Hematopoietic multipotent progenitor cell treated with erythropoietin and hydrocortisone succinate and interleukin-3 and kit ligand, for 8 days (in vitro differentiated cells): ENCODE measurements at regions not wholly inside any gene's neighbourhood (a gene's known extent, or its start where the extent isn't known, plus 50 kb on each side); places are given as distances from the start of the nearest gene placed in this dataset.
A peak's percentile ranks its signal among the peaks of the same experiment; 100 is the strongest.
"Not testable (repeated sequence)": the region's sequence is repeated elsewhere in the genome, so short reads cannot be mapped to it uniquely, and the experiment has no call there.

Experiments used
- DNase-seq: peaks from one replicate; pipeline ENCODE4 v3.0.0-alpha.2; 2015

DNA sequence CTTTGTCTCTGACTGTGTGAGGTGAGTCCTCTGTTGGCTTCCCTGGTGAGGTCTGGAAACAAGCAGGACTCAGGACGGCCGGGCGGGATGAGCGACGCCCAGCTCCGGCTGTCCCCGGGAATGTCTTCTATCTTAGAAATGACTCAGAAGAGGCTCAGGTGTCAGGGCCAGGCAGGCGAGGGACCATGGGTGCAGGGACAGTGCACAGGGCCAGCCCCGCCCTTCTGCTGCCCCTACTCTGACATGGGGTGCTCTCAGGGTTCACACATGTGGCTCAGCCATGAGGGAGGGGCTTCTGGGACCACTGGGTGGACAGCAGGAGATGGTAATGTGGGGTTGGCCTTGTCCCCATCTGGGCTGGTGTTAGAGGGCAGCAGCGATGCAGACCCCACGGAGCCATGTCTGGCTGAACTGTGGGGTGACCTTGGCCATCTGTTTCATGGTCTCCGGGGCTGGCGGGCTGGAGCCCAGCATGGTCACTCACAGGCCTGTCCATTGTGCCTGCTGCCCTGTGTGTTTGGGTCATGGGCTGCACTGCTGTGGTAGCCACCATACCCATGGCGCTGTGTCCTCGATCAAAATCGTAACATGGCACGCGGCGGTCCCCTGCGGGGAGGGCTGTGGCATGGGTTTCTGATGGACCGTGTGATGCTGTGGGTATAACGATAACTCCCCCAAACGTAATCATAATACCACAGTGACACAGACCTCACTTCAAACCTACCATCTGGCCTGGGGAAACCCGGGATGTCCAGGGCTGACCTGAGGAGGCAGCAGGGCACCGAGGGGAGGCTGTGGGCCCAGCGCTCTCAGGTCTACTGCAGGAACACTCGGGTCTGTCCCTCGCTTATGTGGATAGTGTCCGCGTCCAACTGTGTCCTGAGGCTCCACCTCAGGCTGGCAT lies 368.8 kb downstream of the TMEM121 start:
- DNase-seq: no peak

DNA sequence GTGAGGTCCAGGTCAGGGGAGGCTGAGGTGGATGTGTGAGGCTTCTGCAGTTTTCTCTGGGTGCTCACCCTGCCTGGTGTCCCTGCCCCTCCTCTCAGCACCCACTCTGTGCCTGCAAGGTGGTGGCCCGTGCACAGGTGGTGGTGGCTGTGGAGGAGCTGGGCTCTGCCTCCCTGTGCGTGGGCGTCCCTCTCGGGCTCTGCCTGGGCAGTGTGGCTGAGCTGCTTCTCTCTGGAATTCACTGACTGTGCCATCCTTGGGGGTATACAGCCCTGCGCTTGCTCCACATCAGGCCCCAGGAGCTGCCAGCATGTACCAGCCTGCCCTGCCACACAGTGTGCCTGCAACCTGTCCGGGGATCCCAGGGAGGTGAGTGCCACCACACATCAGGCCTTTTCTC lies 369.8 kb downstream of the TMEM121 start:
- not testable (repeated sequence) for DNase-seq

DNA sequence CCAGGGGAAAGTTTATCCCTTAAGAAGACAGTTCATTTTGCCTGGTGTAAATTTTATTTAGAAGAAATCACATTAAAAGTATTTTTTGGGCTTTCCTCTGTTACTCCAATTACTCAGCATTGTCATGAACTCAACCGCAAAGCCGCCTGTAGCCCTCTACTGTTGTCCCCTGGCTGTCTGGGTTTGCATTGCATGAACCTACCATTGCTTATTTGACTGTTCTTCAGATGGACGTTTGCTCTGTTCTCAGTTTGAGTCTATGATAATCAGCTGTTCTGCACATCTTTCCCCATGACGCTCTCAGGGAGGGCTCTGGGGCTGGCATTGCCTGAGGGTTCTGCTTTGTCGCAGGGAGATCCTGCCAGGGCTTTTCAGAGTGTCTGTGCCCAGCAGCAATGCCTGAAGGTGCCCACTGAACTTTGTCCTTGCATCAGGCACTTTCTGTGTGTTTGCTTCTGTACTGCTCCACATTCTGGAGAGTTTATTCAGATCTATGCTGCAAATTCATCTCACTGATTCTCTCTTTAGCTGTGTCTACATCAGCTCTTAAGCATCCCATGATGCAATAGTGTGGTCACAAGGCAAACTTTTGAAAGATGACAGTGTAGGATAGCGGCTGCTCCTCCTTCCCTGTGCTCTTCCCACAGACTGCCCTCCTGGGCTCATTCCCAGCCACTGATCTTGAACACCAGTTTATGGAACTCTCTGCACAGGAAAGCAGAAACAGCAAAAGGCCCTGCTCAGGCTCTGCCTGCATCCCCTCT lies 370.8 kb downstream of the TMEM121 start:
- peak; percentile 57 for DNase-seq

DNA sequence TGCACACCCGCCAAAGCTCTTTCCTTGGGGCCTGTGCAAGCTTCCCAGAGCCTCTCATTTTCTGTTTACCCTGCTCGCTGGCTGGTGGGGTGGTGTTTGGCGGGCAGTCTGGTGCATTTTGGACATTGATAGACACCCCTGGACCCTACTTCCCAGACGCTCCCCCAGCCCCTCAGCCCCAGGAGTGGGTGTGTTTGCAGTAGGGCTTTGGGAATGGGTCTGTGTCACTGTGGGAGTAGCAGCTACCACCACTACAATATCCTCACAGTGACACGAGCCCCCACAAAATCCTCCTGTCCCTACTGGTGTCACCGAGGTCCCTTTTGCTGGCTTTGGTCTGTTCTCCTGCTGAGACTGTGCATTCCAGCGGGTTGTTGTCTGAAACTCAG lies 371.3 kb downstream of the TMEM121 start:
- DNase-seq: no peak

DNA sequence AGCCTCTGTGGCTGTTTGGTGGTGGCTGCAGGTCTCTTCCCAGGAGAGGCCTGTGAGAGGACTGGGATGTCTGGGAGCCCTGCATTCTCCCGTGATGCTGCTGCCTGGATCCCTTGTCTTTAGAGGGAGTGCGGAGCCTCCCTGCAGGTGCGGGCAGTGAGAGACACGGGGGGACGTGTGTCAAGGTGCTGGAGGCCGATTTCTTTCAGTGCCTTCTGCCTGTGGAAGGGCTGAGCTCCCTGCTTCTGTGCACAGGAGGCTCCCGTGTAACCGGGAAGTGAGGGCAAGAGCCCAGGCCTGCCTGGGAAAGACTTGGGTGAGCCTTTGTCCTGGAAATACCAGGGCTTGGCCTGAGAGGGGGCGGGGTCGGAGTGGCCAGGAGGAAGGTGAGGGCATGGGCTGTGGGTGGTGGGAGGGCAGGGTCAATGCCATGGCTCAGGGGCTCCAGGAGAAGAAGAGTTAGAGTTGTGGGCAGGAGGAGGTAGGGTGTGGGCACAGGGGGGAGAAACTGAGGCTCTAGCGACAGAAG lies 372.2 kb downstream of the TMEM121 start:
- DNase-seq: no peak

DNA sequence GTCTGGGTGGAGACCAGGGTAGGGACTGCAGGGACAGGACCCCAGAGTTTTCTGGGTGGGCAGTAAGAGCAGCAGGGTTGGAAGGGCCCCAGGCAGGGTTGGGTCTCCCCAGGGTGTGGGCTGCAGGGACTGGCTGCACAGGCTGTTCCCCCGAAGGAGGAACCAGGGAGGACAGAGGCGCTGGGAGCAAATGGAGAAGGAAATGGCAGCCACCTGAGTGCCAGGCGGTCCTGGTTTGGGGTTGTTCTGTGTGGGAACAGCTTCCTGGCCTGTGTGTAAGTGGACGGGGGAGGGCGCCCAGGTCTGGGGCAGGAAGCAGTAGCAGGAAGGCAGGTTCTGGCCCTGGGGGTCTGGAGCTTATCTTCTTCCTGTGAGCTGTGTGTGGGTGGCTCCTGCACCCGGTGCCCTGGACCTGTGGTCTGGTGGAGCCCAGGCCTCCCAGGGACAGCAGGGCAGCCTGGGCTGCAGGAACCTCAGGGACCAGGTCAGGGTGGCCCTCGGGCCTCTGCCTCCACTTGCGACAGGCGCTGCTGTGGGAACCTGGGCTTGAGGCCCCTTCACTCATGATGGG lies 372.8 kb downstream of the TMEM121 start:
- peak; percentile 48 for DNase-seq

DNA sequence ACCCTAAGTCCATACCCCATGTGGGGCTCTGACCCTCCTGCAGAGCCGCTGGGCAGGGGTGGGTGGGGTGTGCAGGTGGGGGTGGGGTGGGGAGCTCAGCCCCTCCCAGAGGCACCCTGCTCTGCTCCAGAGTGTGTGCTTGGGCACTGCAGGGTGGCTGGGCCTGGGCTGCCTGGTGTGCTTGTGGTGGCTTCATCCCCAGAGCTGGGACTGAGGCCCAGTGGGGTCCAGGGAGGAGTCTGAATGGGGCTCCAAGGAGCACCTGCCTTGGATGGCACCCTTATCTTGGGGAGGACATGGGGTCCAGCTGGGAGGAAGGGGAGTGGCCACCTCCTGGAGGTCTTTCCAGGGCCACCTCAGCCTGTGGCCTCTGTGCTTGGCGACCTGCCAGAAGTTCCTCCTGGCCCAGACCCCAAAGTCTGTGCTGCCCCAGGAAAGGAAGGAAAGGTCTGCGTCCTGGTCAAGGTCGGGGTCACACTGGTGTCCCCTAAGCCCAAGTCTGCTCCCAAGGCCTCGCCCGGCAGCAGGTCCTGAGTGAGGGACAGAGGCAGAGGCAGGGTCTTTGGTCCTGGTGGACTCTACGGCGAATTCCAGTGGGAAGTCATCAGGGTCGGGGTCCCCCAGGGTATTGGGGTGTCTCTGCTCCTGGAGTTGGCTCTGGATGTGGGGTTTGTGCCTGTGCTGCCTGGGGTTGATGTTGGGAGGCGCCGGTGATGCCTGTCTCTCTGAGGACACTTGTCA lies 373.4 kb downstream of the TMEM121 start:
- no peak for DNase-seq

DNA sequence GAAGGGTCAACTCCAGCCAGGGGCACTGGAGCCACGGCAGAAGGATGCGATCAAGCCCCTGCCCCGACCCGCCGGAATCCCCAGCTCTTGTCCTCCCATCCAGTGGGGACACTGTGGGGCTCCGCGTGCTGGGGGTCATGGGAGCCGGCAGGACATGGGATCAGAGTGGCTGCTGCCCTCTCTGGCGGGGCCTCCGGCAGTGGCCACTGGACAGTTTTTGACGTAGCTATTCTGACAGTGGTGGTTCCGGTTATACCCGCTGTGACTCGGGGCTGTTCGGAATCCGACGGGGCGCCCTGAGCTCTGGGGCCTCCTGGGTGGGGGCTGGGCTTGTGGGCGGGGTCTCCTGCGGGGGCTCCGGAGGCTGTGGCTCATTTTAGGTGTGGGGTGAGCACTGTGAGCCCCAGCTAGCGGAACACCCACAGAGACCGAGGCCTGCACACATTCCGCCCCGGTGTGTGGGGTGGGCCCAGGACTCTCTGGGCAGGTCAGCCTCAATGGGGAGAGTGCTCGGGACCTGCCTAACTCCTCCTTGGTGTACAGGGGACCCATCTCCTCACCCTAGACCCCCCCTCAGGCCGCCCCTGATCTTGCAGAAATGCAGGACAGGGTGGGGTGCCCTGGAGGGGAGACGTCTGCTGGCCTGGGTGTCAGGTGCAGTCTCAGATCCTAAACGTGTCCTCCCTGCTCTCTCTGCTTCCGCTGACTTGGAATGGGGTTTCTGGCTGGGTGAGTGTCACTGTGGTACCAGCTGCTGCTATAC lies 374.2 kb downstream of the TMEM121 start:
- no peak for DNase-seq

DNA sequence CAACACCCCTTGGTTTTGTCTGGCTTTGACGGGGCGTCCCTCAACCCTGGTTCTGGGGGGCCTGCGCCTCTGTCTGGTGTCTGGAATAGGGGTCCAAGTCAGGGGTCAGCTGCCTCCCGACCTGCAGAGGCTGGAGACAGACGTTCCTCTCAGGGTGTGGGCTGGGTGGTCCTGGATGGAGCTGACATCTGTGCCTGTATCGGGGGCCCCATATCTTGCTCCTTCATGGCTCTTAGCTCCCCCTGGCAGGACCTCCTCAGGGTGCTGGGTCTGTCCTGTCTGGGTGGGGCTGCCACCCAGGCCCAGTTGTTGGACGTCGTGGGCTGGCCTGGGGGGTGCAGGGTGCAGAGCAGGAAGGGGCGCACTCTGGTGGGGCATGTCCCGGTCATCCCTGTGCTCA lies 374.8 kb downstream of the TMEM121 start:
- DNase-seq: no peak

DNA sequence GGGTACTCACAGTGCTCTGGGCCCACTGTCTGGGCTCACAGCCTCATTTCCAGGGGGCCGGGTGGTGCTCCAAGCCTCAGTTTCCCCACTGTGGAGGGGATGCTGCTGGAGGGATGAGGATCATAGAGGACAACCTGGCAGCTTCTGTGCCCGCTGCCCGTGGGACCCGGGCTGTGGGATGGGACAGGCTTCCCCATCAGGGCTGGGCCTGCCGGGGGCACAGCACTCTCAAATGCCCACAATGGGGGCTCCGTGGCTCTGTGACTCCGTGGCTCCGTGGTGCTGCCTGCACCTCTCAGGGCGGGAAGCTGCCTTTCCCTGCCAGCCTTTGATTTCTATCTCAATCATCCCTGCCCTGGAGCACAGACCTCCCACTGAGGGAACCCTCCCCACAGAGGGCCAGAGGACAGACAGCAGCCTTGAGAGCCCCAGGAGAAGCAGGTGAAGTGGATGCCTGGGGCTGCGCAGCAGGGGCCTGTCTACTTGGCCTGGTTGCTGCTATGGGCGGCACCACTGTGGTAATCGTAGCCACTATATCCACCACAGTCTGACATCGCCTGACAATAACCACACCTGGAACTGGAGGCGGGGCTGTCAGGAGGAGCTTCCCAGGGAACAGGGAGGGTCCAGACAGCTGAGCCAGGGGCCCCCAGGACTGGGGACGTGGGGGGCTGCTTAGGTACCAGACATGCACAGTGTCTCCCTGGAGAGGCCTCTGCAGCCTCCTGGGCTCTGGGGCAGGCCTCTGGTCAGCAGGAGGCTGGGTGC lies 375.9 kb downstream of the TMEM121 start:
- no peak for DNase-seq

DNA sequence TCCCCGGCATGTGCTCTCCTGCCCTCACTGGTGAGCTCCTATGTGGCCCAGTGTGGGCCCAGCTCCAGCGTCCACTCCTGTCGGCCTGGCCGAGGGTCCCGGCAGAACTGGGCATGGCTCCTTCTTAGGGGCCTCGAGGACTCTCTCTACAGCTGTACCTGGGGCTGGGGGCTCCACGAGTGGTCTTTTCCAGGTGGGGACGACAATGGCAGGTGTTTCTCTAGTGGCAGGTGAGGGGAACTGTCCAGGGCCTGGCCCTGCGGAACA lies 376.4 kb downstream of the TMEM121 start:
- not testable (repeated sequence) for DNase-seq

DNA sequence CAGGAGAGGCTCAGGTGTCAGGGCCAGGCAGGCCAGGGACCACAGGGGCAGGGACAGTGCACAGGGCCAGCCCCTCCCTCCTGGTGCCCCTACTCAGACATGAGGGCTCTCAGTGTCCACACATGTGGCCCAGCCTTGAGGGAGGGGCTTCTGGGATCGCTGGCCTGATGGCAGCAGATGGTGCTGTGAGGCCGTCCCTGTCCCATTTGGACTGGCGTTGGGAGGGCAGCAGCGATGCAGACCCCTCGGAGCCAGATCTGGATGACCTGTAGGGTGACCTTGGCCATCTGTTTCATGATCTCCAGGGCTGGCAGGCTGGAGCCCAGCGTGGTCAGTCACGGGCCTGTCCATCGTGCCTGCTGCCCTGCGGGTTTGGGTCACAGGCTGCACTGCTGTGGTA lies 377.6 kb downstream of the TMEM121 start:
- DNase-seq: no peak

DNA sequence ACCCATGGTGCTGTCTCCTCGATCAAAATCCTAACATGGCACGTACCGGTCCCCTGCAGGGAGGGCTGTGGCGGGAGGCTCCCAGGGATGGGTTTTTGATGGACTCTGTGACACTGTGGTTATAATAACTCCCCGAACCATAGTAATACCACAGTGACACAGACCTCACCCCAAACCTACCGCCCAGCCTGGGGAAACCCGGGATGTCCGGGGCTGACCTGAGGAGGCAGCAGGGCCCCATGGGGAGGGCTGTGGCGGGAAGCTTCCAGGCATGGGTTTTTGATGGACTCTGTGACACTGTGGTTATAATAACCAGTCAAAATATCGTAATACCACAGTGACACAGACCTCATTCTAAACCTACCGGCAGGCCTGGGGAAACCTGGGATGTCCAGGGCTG lies 378.0 kb downstream of the TMEM121 start:
- DNase-seq: no peak

DNA sequence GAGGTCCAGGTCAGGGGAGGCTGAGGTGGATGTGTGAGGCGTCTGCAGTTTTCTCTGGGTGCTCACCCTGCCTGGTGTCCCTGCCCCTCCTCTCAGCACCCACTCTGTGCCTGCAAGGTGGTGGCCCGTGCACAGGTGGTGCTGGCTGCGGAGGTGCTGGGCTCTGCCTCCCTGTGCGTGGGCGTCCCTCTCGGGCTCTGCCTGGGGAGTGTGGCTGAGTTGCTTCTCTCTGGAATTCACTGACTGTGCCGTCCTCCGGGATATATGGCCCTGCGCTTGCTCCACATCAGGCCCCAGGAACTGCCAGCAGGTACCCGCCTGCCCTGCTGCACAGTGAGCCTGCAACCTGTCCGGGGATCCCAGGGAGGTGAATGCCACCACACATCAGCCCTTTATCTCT lies 379.1 kb downstream of the TMEM121 start:
- DNase-seq: no peak

DNA sequence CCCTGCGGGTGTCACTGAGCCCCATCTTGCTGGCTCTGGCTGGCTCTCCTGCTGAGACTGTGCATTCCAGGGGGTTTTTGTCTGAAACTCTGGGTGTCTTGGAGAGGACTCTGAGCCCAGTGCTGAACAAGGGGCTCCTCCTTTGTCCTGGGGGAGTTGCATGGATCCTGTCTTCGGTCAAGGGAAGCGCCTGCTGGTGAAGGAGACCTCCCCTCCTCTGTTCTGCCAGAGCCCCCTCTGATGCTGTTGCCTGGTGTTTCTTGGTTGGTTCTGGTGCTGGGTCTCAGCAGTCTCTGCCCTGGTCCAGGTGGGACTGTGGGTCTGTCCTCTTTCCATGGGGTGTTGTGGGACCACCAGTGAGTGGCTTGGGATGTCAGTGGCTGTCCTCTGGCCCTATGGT lies 380.9 kb downstream of the TMEM121 start:
- no peak for DNase-seq

DNA sequence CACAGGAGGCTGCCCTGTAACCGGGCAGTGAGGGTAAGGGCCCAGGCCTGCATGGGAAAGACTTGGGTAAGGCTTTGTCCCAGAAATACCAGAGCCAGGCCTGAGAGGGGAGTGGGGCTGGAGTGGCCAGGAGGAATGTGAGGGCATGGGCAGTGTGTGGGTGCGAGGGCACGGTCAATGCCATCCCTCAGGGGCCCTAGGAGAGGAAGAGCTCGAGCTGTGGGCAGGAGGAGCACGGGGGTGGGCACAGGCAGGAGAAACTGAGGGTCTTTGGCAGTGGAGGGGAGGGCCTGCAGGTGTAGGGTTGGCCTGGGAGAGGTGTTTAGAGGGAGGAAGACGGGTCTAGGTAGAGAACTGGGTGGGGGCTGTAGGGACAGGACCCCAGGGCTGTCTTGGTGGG lies 381.6 kb downstream of the TMEM121 start:
- DNase-seq: no peak

DNA sequence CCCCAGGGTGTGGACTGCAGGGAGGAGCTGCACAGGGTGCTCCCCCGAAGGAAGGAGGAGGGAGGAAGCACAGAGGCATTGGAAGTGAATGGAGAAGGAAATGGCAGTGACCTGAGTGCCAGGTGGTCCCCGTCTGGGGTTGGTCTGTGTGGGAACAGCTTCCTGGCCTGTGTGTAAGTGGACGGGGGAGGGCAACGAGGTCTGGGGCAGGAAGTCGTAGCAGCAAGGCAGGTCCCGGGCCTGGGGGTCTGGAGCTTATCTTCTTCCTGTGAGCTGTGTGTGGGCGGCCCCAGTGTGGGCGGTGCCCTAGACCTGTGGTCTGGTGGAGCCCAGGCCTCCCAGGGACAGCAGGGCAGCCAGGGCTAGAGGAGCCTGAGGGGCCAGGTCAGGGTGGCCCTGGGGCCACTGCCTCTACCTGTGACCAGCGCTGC lies 382.1 kb downstream of the TMEM121 start:
- peak; percentile 91 for DNase-seq

DNA sequence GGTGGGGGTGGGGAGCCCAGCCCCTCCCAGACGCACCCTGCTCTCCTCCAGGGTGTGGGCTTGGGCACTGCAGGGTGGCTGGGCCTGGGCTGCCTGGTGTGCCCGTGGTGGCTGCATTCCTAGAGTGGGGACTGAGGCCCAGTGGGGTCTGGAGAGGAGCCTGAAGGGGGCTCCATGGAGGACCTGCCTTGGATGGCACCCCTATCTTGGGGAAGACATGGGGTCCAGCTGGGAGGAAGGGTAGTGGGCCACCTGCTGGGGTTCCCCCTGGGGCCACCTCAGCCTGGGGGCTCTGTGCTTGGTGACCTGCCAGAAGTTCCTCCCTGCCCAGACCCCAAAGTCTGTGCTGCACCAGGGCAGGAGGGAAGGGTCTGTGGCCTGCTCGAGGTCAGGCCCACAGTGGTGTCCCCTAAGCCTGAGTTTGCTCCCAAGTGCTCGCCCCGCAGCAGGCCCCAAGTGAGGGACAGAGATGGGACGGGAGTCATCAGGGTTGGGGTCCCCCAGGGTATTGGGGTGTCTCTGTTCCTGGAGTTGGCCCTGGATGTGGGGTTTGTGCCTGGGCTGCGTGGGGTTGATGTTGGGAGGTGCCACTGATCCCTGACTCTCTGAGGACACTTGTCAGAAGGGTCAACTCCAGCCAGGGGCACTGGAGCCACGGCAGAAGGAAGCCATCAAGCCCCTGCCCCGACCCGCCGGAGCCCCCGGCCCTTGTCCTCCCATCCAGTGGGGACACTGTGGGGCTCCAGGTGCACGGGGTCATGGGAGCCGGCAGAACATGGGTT lies 382.9 kb downstream of the TMEM121 start:
- DNase-seq: no peak

DNA sequence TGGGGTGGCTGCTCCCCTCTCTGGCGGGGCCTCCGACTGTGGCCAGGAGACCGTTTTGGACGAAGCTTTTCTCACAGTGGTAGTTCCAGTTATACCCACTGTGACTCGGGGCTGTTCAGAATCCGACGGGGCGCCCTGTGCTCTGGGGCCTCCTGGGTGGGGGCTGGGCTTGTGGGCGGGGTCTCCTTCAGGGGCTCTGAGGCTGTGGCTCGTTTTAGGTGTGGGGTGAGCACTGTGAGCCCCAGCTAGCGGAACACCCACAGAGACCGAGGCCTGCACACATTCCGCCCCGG lies 383.4 kb downstream of the TMEM121 start:
- DNase-seq: not testable (repeated sequence)

DNA sequence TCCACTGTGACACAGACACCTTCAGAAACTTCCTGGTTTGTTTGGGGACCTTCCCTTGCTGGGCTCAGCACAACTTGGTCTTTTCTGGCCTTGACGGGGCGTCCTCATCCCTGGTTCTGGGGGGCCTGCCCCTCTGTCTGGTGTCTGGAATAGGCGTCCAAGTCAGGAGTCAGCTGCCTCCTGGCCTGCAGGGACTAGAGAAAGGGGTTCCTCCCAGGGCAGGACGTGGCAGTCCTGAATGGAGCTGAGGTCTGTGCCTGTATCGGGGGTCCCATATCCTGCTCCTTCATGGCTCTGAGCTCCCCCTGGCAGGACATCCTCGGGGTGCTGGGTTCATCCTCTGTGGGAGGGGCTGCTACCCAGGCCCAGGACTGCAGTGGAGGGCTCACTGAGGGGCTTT lies 384.0 kb downstream of the TMEM121 start:
- DNase-seq: no peak
